GM18873 (cell line): ENCODE measurements at regions not wholly inside any gene's neighbourhood (a gene's known extent, or its start where the extent isn't known, plus 50 kb on each side); places are given as distances from the start of the nearest gene placed in this dataset.

Source experiments
- ATAC-seq: cut with Tn5 transposase; IDR thresholded peaks from one replicate; pipeline ENCODE4 v1.9.1; 2021; ENCODE audit warnings: mild to moderate bottlenecking, moderate library complexity, moderate number of reproducible peaks; ENCODE audit not compliant: unreplicated experiment, low FRiP score

GRCh38 chr9:3733039-3733408 is 207.2 kb upstream of the RFX3 start:
- ATAC-seq, result no peak

- ATAC-seq, result peak; percentile 96
Measured at GRCh38 chr9:3732077-3733038, 206.6 kb upstream of the RFX3 start.

- ATAC-seq, result no peak
Measured at GRCh38 chr9:3730511-3730922, 204.7 kb upstream of the RFX3 start.

- ATAC-seq, result no peak
Measured at GRCh38 chr9:3721096-3721495, 195.3 kb upstream of the RFX3 start.

- no peak for ATAC-seq
Measured at GRCh38 chr9:3719286-3719685, 193.5 kb upstream of the RFX3 start.

- no peak for ATAC-seq
Measured at GRCh38 chr9:3716415-3716814, 190.6 kb upstream of the RFX3 start.

GRCh38 chr9:3708751-3709150 is 182.9 kb upstream of the RFX3 start:
- ATAC-seq, result no peak

- no peak for ATAC-seq
Measured at GRCh38 chr9:3704890-3705289, 179.1 kb upstream of the RFX3 start.

- no peak for ATAC-seq
Measured at GRCh38 chr9:3700772-3701171, 175.0 kb upstream of the RFX3 start.

- no peak for ATAC-seq
Measured at GRCh38 chr9:3699883-3700282, 174.1 kb upstream of the RFX3 start.

- ATAC-seq, result no peak
Measured at GRCh38 chr9:3698531-3698930, 172.7 kb upstream of the RFX3 start.

GRCh38 chr9:3698076-3698475 is 172.3 kb upstream of the RFX3 start:
- no peak for ATAC-seq

GRCh38 chr9:3696368-3696767 is 170.6 kb upstream of the RFX3 start:
- ATAC-seq, result no peak

- ATAC-seq, result no peak
Measured at GRCh38 chr9:3692606-3693005, 166.8 kb upstream of the RFX3 start.

- ATAC-seq, result no peak
Measured at GRCh38 chr9:3689555-3689954, 163.8 kb upstream of the RFX3 start.

- ATAC-seq, result no peak
Measured at GRCh38 chr9:3687145-3687544, 161.3 kb upstream of the RFX3 start.

GRCh38 chr9:3682186-3682585 is 156.4 kb upstream of the RFX3 start:
- no peak for ATAC-seq

- no peak for ATAC-seq
Measured at GRCh38 chr9:3677541-3677940, 151.7 kb upstream of the RFX3 start.

GRCh38 chr9:3676766-3677165 is 151.0 kb upstream of the RFX3 start:
- no peak for ATAC-seq

GRCh38 chr9:3675946-3676345 is 150.1 kb upstream of the RFX3 start:
- ATAC-seq, result no peak

GRCh38 chr9:3674561-3674960 is 148.8 kb upstream of the RFX3 start:
- ATAC-seq, result no peak

- ATAC-seq, result no peak
Measured at GRCh38 chr9:3672399-3672798, 146.6 kb upstream of the RFX3 start.
